ES-I3 (cell line): ENCODE measurements at regions not wholly inside any gene's neighbourhood (a gene's known extent, or its start where the extent isn't known, plus 50 kb on each side); places are given as distances from the start of the nearest gene placed in this dataset.
"Not testable (repeated sequence)": the region's sequence is repeated elsewhere in the genome, so short reads cannot be mapped to it uniquely, and the experiment has no call there.

ENCODE experiments used
- H3K36me3 ChIP-seq: 2 replicates; pipeline ENCODE4 v1.6.1; 2013; ENCODE audit warnings: mild to moderate bottlenecking, low read length, control low read depth, moderate library complexity; ENCODE audit not compliant: insufficient read depth
- H3K4me1 ChIP-seq: 2 replicates; pipeline ENCODE4 v1.6.1; 2013; ENCODE audit warnings: mild to moderate bottlenecking, control low read depth, low read length; ENCODE audit not compliant: insufficient read depth
- H3K9ac ChIP-seq: 2 replicates; pipeline ENCODE4 v1.6.1; 2013; ENCODE audit warnings: low read depth, mild to moderate bottlenecking, low read length, moderate library complexity
- H3K9me3 ChIP-seq: 2 replicates; pipeline ENCODE4 v1.6.1; 2013; ENCODE audit warnings: mild to moderate bottlenecking, low read length, moderate library complexity; ENCODE audit not compliant: control insufficient read depth, insufficient read depth

DNA sequence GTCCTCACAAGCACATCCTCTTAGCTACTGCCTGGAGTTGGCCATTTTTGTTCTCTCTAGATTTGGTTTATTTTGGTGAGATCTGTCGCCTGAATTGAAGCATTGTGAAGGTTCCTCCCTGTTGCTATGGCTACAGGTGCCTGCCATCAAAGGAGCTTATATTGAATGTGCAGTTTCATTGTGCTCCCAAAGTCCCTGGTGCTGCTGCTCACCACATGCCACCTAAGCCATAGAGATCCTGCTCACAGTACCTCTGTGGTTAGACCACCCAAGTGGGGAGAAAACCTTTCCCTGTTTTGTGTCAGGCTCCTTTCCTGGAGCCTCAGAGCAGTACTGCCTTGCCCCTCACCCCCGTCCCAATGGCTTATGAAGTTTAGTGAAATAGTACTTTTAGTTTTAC, 383.4 kb downstream of the TMEM38B start:
- Histone ChIP-seq H3K36me3 (no peaks in the 10 kb centered on the region), H3K9ac (no peak overlapping the region), H3K9me3 (no peaks in the 10 kb centered on the region), H3K4me1 (no peaks in the 10 kb centered on the region)

DNA sequence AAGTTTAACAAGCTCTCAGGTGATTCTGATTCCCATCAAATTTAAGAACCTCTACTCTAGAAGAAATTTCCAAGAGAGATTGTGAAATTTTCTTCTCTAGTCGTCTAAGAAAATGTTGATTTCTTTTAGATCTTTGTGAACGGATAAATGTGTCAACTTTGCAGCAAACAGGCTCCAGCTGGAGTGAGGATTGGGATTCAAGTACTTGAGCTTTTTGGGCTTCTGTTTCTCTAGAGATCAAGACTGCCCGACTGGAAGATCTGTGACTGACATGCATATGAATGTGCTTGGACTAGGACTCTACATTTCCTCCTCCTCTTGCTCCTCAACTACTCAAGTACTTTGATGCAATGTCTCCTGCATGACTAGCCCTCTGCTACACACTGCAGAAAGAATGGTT, 388.3 kb downstream of the TMEM38B start:
- H3K36me3 ChIP-seq = no peaks in the 10 kb centered on the region
- no peaks in the 10 kb centered on the region for H3K9me3 ChIP-seq
- no peaks in the 10 kb centered on the region; the same call in 1 of the 2 replicates for H3K4me1 ChIP-seq
- no peak overlapping the region for H3K9ac ChIP-seq

DNA sequence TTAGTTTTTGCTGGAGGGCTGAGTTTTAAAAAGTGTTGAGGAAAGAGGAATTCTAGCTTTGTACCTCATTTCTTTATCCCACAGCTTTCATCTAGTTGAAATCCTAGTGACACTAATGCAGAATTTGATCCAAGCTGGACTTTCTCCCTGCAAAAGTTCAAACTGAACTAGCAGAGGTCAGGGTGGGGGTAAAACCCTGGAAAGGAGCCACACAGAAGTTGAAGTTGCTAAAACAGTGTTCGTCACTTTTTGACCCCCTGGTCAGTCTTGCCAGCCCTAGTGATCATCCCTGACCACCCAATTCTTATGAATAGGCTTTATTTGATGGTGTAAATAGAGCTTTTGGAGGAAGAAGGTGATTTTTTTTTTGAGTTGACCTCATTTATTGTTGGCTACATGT, 390.4 kb downstream of the TMEM38B start:
- no peaks in the 10 kb centered on the region for H3K36me3 ChIP-seq
- no peaks in the 10 kb centered on the region; the same call in 1 of the 2 replicates for H3K4me1 ChIP-seq

DNA sequence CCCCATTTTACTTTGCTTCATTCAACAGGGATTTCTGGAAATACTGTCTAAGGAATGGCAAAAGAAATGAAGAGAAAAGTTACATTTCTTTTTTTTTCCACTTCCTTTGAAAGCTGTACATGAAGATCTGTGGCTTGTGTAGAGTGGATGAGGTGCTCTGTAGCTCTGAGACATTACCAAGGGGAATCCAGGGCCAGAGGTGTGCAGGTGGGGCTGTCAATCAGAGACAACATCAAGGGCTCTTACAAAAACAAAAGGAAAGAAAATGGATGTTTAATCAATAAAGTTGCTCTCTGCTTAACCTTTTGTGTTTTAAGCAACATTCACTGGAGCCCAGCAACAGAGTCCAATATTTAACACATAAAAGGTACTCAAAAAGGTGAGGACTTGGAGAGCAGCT, 391.1 kb downstream of the TMEM38B start:
- no peaks in the 10 kb centered on the region; the same call in 1 of the 2 replicates for H3K4me1 ChIP-seq
- no peak overlapping the region for H3K9ac ChIP-seq
- no peaks in the 10 kb centered on the region for H3K9me3 ChIP-seq
- H3K36me3 ChIP-seq = no peaks in the 10 kb centered on the region

More for the DNA sequence above, 390.4 kb downstream of the TMEM38B start:
- no peaks in the 10 kb centered on the region for H3K9me3 ChIP-seq
- H3K9ac ChIP-seq = no peak overlapping the region

DNA sequence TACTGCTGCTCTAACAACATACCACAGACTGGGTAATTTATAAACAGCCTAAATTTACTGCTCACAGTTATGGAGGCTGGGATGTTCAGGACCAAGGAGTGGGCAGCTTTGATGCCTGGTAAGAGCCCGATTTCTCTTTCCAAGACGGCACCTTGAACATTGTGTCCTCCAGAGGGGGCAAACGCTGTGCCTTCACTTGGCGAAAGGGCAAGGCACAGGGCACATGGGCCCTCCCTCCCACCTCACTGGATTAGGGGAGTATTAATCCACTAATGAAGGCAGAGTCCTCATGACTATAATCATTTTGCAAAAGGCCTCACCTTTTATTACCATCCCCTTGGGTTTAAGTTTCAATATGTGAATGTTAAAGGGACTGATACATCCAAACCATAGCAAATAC, 397.7 kb downstream of the TMEM38B start:
- Histone ChIP-seq H3K36me3 (no peaks in the 10 kb centered on the region), H3K9ac (no peak overlapping the region), H3K9me3 (no peaks in the 10 kb centered on the region), H3K4me1 (no peaks in the 10 kb centered on the region)

DNA sequence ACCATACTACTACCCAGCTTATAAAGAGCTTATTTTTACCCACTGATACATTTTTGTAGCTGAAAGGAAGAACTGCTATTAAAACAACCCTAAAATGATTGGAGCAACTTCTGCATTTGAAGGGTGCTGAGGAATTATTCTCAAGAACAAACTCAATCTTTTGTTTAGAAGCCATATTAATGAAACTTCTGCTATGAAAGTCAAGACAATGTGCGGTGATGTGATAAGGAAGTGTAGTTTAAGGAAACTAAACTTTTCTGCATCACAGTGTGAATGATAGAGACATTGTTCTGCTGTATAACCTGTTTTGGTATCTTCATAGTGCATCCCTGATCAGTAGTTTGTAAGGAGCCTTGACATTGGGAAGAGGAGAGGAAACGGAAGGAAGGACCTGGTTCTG, 408.5 kb downstream of the TMEM38B start:
- H3K36me3 ChIP-seq = no peaks in the 10 kb centered on the region
- no peaks in the 10 kb centered on the region for H3K9me3 ChIP-seq
- no peak overlapping the region for H3K9ac ChIP-seq
- H3K4me1 ChIP-seq = no peaks in the 10 kb centered on the region

DNA sequence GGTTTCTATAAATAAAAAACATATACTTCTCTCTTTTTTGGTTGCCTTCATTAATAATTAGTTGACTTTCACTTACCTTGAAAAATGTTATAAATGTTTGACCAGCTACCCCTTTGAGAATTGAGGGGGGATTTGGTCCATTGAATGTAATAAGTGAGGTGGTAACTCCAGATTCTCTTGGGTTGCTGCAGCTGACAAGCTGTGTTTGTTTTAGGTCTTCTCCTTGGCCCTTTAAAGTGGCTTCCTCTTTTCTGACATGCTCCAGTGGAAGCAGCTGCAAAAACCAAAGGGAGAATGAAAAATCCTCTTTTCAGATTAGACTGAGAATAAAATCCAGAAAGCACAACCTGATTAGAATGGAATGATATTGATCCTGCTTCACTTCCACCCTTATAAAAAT, 410.5 kb downstream of the TMEM38B start:
- Histone ChIP-seq H3K9ac (no peak overlapping the region), H3K9me3 (no peaks in the 10 kb centered on the region), H3K4me1 (no peaks in the 10 kb centered on the region), H3K36me3 (no peaks in the 10 kb centered on the region)

DNA sequence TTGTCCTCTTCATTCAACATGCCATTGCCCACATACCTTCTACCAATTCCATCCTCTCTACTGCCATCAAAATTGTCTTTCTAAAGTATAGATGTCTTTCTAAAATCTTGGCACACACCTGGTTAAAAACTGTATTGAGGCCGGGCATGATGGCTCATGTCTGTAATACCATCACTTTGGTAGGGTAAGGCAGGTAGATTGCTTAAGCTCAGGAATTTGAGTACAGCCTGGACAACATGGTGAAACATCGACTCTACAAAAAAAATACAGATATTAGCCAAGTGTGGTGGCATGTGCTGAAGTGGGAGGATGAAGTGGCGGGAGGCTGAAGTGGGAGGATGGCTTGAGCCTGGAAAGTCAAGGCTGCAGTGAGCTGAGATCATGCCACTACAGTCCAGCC, 412.1 kb downstream of the TMEM38B start:
- H3K9ac ChIP-seq = no peak overlapping the region
- H3K9me3 ChIP-seq = no peaks in the 10 kb centered on the region
- H3K36me3 ChIP-seq = no peaks in the 10 kb centered on the region
- no peaks in the 10 kb centered on the region for H3K4me1 ChIP-seq

DNA sequence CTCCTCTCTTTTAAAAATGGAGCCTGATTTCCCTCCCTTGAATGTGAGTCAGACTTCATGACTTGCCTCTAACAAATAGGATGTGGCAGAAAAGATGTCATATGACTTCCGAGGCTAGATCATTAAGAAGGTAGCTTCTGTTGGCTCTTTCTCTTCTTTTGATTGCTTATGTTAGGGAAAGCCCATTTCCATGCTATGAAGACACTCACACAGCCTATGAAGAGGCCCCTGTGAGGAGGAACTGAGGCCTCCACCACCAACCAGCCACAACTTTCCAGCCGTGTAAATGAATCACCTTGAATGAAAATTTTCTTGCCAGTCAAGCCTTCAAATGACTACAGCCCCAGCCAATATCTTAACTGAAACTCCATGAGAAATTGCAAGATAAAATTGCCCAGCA, 413.4 kb downstream of the TMEM38B start:
- Histone ChIP-seq H3K9ac (no peak overlapping the region), H3K36me3 (no peaks in the 10 kb centered on the region), H3K4me1 (no peaks in the 10 kb centered on the region), H3K9me3 (no peaks in the 10 kb centered on the region)

DNA sequence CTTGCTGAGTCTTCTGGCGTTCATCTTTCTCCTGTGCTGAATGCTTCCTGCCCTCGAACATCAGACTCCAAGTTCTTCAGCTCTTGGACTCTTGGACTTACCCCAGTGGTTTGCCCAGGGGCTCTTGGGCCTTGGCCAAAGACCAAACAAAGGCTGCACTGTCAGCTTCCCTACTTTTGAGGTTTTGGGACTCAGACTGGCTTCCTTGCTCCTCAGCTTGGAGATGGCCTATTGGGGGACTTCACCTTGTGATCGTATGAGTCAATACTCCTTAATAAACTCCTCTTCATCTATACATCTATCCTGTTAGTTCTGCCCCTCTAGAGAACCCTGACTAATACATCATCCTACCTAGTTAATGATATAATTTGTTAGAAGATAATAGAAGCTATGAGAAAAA, 415.4 kb downstream of the TMEM38B start:
- H3K4me1 ChIP-seq, H3K9me3 ChIP-seq, H3K36me3 ChIP-seq, H3K9ac ChIP-seq: not testable (repeated sequence)

DNA sequence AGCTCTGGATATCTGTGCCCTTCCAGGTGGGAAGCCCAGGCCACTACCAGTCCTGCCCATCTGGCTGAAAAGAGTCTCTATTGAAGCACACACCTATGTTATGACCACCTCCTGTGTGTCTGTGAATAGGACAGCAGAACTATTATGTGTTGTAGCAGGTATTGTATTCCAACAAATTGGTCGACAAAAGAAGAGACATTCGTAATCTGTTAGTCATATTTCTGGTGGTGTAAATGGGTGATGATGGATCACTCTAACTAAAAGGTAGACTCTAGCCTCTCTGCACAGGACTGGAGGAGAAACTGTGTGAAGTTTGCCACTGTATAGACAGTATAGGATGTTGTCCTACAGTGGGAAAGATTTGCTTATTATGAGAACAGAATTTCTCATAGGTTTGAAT, 416.1 kb downstream of the TMEM38B start:
- no peak overlapping the region for H3K9ac ChIP-seq
- no peaks in the 10 kb centered on the region for H3K9me3 ChIP-seq
- peaks cover 3% of the 10 kb centered on the region; the same call in 1 of the 2 replicates for H3K4me1 ChIP-seq
- no peaks in the 10 kb centered on the region for H3K36me3 ChIP-seq

DNA sequence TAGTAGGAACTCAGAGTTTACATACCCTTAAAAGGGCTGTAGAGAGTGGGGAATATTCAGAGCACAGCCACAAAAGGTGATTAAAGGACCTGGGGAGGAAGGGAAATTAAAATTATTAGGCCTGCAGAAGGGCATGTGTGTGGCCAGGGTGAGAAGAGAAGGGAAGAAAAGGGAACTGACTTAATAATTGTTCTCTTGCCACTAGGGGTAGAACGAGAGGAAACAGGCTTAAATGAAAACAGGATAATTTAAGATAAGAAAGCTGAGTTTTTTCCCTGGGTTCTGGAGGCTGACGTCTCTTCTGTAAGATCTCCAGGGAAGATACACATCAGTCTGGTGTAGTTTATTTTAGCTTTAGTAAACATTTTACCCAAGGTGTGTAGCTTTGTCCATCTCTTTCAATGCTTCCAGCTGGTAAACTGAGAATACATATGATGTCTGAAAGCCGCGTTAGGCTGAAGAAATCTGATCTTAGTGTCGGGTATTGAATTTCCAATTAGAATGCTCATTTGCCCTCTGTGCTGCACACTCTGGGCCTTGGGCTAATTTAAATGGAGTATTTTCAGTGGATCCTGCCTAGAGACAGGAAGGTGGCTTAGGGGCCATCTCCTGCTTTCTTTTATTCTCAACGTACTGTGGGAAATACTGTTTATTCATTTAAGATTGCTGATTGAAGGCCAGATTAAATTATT, 416.8 kb downstream of the TMEM38B start:
- Histone ChIP-seq H3K36me3 (no peaks in the 10 kb centered on the region), H3K9ac (no peak overlapping the region), H3K9me3 (no peaks in the 10 kb centered on the region), H3K4me1 (peaks cover 3% of the 10 kb centered on the region; the same call in 1 of the 2 replicates)

DNA sequence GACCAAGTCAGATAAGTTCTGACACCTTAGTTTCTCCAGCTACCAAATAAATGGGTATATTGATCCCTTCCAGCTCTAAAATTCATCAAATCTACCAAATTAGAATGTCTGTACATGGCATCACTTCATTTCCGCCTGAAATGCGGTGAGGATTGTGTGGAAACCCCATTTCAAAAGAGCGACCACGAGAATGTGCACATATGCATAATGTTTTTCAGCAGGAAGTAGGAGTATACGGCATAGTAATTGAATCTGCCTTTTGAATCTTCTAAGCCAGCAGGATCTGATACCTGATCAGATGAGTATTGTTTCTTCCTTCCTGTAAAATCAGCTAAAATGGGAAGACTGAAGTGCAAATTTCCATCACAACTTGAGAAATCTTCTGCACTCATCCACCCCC, 418.6 kb downstream of the TMEM38B start:
- H3K36me3 ChIP-seq = no peaks in the 10 kb centered on the region
- no peaks in the 10 kb centered on the region for H3K9me3 ChIP-seq
- H3K9ac ChIP-seq = no peak overlapping the region
- H3K4me1 ChIP-seq = peaks cover 3% of the 10 kb centered on the region; the same call in 1 of the 2 replicates

DNA sequence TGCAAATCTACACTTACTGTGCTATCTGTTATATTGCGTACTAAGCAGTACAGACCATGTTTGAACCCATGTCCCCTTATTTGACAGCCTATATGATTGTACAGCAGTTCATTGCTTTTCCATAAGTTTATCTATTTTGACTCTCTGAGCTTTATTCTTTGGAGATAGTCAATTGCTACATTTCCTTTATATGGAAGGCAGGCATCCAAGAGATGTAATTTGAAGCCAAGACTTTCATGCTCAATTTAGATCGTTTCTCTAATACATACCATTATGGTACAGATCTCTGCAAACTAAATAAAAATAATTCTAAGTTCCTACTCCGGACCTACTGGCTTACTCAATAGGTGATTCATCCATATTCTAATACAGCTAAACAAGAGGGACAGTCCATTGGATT, 424.8 kb downstream of the TMEM38B start:
- Histone ChIP-seq H3K4me1 (no peaks in the 10 kb centered on the region), H3K36me3 (no peaks in the 10 kb centered on the region), H3K9me3 (no peaks in the 10 kb centered on the region), H3K9ac (no peak overlapping the region)

DNA sequence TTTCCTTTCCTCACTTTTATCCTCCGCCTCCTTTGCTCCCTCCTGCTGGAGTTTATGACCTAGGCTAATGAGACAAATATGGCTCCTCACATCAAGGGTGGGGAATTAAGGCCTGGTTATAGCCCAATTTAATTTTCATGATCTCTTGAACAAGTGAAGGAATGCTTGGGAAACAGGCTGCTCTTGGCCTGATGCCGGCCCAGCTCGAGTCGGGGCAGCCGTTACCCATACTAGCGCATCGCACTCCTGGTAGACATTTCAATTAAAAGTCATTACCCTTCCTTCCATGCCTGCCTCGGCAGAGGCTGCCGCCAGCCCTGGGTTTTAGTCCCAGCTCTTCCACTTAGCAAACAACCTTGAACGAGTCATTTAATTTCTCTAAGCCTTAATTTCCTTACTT, 425.7 kb downstream of the TMEM38B start:
- H3K36me3 ChIP-seq = no peaks in the 10 kb centered on the region
- no peaks in the 10 kb centered on the region for H3K4me1 ChIP-seq
- no peak overlapping the region for H3K9ac ChIP-seq
- no peaks in the 10 kb centered on the region for H3K9me3 ChIP-seq
